GM21786 (cell line): ENCODE measurements at regions not wholly inside any gene's neighbourhood (a gene's known extent, or its start where the extent isn't known, plus 50 kb on each side); places are given as distances from the start of the nearest gene placed in this dataset.
"Not testable (repeated sequence)": the region's sequence is repeated elsewhere in the genome, so short reads cannot be mapped to it uniquely, and the experiment has no call there.

Experiments
- ATAC-seq: cut with Tn5 transposase; IDR thresholded peaks from one replicate; pipeline ENCODE4 v1.9.1; 2021; ENCODE audit not compliant: unreplicated experiment

DNA sequence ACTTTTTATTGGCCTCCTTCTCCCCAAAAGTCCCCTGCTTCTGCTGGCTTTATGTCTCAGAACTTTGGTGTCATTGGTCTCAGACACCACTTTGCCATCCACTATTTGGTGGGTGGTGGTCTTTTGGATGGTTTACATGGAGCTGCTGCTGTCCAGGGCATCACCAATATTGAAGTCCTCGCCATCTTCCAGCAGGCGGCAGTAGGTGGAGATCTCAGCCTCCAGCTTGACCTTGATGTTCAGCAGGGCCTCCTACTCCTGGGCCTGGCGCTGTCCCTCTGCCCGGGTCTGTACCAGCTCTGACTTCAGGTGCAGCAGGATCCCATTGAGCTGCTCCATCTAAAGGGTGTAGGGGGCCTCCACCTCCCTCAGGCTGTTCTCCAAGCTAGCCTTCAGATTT, 148.4 kb upstream of the FOXA2 start:
- no peak for ATAC-seq

DNA sequence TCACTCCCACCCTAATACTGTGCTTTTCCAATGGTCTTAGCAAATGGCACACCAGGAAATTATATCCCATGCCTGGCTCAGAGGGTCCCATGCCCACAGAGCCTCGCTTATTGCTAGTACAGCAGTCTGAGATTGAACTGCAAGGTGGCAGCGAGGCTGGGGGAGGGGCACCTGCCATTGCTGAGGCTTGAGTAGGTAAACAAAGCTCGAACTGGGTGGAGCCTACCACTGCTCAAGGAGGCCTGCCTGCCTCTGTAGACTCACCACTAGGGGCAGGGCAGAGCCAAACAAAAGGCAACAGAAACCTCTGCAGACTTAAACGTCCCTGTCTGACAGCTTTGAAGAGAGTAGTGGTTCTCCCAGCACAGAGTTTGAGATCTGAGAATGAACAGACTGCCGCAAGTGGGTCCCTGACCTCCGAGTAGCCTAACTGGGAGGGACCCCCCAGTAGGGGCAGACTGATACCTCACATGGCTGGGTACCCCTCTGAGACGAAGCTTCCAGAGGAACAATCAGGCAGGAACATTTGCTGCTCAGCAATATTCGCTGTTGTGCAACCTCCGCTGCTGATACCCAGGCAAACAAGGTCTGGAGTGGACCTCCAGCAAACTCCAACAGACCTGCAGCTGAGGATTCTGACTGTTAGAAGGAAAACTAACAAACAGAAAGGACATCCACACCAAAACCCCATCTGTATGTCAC, 150.7 kb upstream of the FOXA2 start:
- not testable (repeated sequence) for ATAC-seq

- ATAC-seq = no peak
Measured at GRCh38 chr20:22740829-22741228, 156.5 kb upstream of the FOXA2 start.

DNA sequence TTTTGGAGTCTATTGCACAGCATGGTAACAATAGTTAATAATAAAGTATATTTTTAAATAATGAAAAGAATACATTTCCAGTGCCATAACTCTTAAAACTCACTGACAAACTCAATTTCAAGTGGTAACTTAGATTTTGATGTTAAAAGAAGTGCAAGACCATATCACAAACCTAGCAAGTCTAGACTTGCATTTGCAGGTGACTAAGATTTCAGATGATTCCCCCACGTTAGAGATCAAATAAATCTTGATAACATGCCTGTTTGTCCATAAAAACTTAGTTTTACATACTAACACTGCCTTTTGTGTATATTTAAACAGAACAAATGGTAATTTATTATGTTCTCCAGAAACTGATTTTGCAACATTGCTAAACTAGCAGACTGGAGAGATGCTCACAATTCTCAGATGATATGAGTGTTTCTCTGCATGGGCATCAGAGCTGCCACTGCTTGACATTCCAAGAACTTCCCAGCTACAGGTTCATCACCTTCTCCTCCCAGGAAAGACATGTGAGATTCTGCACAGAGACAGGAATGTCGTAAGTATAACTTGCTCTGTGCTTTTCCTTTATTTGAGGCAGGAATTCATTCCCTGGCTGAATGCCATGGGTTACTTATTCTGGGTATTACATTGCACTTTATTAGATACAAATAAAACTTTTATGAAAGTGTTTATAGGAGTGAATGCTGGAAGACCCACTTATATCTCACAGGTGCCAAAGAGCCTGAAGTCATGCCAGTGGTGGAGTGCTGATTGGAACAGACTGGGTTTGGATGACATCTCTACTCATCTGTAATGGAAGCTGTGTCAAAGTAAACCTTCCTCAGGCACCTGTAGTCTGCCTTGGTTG, 160.2 kb upstream of the FOXA2 start:
- no peak for ATAC-seq

GRCh38 chr20:22745194-22745500, 160.8 kb upstream of the FOXA2 start:
- ATAC-seq = no peak

DNA sequence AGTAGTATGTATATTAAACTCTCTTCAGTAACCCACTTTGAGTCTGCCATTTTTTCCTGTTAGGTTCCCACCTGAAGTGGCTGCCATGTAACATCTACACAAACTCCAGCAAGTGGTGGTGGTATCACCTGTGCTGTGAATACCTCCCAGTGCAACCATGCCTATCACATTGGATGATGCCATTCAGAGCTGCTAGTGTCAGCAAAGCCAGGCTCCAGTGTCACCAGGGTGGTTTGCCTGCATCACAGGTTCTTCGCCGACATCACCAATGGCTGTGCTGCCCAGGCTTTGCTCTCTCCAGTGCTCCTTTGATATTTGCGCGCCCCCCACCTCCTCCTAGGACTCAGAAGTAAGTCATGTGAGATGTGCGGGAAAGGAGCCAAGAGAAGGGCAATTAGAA, 162.6 kb upstream of the FOXA2 start:
- no peak for ATAC-seq

- ATAC-seq = no peak
Measured at GRCh38 chr20:22752324-22752723, 168.0 kb upstream of the FOXA2 start.

GRCh38 chr20:22757424-22758183, 173.2 kb upstream of the FOXA2 start:
- no peak for ATAC-seq

- ATAC-seq = no peak
Measured at GRCh38 chr20:22758815-22759214, 174.4 kb upstream of the FOXA2 start.

DNA sequence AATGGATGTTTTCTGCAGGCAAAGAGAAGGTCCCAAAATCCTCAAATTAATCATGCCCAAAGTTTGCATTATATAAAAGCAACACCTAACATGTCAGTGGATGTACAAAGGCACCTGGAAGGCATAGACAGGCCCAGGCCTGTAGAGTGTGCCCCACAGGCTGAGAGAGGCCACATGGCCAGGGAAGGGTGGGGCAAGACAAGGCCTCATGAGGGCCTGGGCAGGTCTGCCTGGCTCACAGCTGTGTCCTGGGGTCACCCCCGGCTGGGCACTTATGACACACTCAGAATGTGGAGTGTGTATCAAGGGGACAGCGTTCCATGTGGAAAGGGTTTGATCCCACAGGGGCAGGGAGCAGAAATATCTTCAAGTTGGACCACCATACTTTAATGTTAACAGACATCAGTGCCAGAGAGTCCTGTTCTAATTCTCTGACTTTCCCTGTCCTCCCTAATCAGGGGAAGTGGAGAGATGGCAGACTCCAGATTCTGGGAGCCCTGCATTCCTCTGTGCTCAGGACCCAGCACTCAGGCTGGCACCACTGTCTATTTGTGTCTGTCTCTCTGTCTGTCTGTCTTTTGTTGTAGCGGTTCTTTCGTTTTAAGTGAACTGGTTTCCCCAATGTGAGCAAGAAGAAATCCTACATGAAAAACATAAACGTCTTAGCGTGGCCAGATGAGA, 178.3 kb upstream of the FOXA2 start:
- no peak for ATAC-seq

- no peak for ATAC-seq
Measured at GRCh38 chr20:22763257-22763906, 179.0 kb upstream of the FOXA2 start.

DNA sequence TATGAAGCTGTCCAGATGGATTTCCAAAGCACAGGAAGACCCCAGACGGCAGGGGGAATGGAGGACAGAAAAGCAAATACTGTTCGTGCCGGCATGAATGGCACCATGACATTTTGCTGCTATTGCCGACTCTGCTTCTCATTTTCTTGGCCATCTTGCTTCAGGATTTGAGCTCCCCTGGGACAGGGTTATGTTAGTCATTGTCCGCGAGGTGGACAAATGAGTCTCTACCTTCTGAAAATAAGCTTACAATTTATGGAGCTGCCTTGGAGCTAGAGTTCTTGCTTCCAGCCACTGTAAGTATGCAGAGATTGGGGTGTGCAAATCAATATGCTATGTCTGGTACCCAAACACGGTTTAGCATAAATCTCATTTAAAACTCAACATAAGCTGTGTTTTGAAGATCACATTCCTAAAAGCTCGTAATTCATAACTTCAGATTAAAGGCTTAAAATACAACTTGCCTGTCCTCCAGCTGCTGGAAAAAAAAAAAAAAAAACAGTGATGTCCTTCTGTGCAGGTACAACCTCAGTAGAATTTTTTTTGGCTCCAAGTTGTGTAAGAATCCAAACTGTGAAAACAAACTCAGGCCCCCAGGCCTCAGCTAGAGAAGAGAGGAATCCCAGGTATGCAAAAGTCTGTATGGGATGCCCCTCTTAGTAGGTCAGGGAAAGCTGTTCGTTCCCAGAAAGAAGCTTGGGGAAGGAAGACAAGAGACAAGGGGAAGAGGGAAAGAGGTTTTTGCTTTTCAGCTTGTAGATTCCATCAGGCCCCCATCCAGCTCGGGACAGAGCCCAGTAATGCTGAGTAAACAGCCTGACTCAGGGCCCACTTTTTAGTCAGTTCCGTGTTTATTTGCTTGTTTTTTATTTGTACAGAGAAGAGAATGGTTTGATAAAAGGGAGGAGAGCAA, 184.2 kb upstream of the FOXA2 start:
- ATAC-seq = no peak

GRCh38 chr20:22770241-22770800, 185.9 kb upstream of the FOXA2 start:
- no peak for ATAC-seq

DNA sequence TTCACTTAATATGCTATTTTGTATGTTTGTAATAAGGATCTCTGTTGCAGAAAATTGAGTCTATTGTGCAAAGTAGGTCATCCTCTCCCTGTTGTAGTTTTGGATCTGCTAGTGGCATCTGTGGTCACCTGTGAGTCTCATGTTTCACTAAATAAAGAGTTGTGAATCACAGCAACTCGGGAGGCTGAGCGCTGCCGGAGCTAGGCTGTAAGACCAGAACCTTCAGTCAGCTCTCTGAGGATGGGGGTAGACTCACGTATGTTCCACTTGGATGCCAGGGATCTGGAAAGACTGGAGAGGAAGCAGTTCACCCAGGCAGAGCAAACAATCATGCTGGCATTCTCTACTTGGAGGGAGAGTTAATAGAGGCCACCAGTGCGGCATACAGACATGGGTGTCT, 187.3 kb upstream of the FOXA2 start:
- no peak for ATAC-seq

- ATAC-seq = no peak
Measured at GRCh38 chr20:22773344-22773743, 189.0 kb upstream of the FOXA2 start.

GRCh38 chr20:22775256-22775655, 190.9 kb upstream of the FOXA2 start:
- ATAC-seq = no peak

GRCh38 chr20:22775671-22776139, 191.3 kb upstream of the FOXA2 start:
- no peak for ATAC-seq

GRCh38 chr20:22776369-22776768, 192.0 kb upstream of the FOXA2 start:
- no peak for ATAC-seq

GRCh38 chr20:22779878-22780277, 195.5 kb upstream of the FOXA2 start:
- no peak for ATAC-seq
